Activated naive CD8-positive, alpha-beta T cell treated with anti-CD3 and anti-CD28 coated beads for 36 hours (primary cell): ENCODE measurements at regions not wholly inside any gene's neighbourhood (a gene's known extent, or its start where the extent isn't known, plus 50 kb on each side); places are given as distances from the start of the nearest gene placed in this dataset.

Experiments used
- DNase-seq: peaks from one replicate; pipeline ENCODE4 v3.0.0; 2021
- H3K27ac Mint-ChIP-seq: one replicate; pipeline ENCODE4 v1.8.0; 2022; ENCODE audit warnings: mild to moderate bottlenecking, moderate library complexity, mixed read lengths
- H3K27me3 Mint-ChIP-seq: one replicate; pipeline ENCODE4 v1.8.0; 2022; ENCODE audit warnings: mild to moderate bottlenecking, mixed read lengths
- H3K36me3 Mint-ChIP-seq: one replicate; pipeline ENCODE4 v1.8.0; 2021; ENCODE audit warnings: mild to moderate bottlenecking, mixed read lengths
- H3K4me1 Mint-ChIP-seq: one replicate; pipeline ENCODE4 v1.8.0; 2021; ENCODE audit warnings: mixed read lengths
- H3K4me3 Mint-ChIP-seq: one replicate; pipeline ENCODE4 v1.8.0; 2022; ENCODE audit warnings: mild to moderate bottlenecking, moderate library complexity, mixed read lengths
- H3K9me3 Mint-ChIP-seq: one replicate; pipeline ENCODE4 v1.8.0; 2022; ENCODE audit warnings: mixed read lengths

GRCh38 chr12:125276567-125276966, 211.3 kb downstream of the AACS start:
- Mint-ChIP-seq H3K4me3 (no peak overlapping the region), H3K36me3 (no peaks in the 10 kb centered on the region)

GRCh38 chr12:125280482-125281377, 215.5 kb downstream of the AACS start:
- peaks cover 4% of the 10 kb centered on the region for H3K4me1 Mint-ChIP-seq
- H3K27me3 Mint-ChIP-seq = peaks cover 32% of the 10 kb centered on the region
- no peaks in the 10 kb centered on the region for H3K36me3 Mint-ChIP-seq
- no peak for DNase-seq
- no peak overlapping the region for H3K27ac Mint-ChIP-seq
- no peak overlapping the region for H3K4me3 Mint-ChIP-seq
- no peaks in the 10 kb centered on the region for H3K9me3 Mint-ChIP-seq

More at GRCh38 chr12:125276567-125276966, 211.3 kb downstream of the AACS start:
- peaks cover 32% of the 10 kb centered on the region for H3K27me3 Mint-ChIP-seq
- no peaks in the 10 kb centered on the region for H3K9me3 Mint-ChIP-seq
- no peak overlapping the region for H3K27ac Mint-ChIP-seq
- no peak for DNase-seq
- H3K4me1 Mint-ChIP-seq = peaks cover 4% of the 10 kb centered on the region

- DNase-seq = no peak
- no peaks in the 10 kb centered on the region for H3K9me3 Mint-ChIP-seq
- peaks cover 10% of the 10 kb centered on the region for H3K4me1 Mint-ChIP-seq
- H3K27ac Mint-ChIP-seq = no peak overlapping the region
- H3K27me3 Mint-ChIP-seq = peaks cover 24% of the 10 kb centered on the region
- H3K36me3 Mint-ChIP-seq = no peaks in the 10 kb centered on the region
- no peak overlapping the region for H3K4me3 Mint-ChIP-seq
Measured at GRCh38 chr12:125282921-125283320, 217.7 kb downstream of the AACS start.

DNA sequence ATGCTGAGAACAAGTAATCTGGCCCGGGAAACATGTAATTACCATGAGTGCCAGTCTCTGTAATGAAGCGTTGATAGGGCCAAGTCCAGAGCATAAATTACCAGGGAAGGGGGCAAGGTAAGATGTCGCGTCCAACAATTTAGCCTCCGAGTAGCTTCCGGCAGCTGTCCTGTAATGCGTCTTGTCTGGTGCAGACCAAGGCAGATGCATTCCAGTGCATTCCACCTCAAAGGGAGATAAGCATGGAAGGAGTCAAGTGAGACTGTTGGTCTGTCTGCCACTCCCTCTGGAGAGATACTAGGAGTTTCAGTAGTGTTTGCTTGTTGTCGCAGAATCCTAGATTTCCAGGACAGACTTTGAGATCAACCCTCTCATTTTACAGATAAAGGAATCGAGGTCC, 218.3 kb downstream of the AACS start:
- Mint-ChIP-seq H3K27ac (no peak overlapping the region), H3K36me3 (no peaks in the 10 kb centered on the region), H3K27me3 (peaks cover 24% of the 10 kb centered on the region), H3K4me3 (no peak overlapping the region), H3K9me3 (no peaks in the 10 kb centered on the region), H3K4me1 (peaks cover 10% of the 10 kb centered on the region)
- DNase-seq = no peak

- peaks cover 24% of the 10 kb centered on the region for H3K27me3 Mint-ChIP-seq
- H3K4me1 Mint-ChIP-seq = peaks cover 10% of the 10 kb centered on the region
- DNase-seq = no peak
Measured at GRCh38 chr12:125284087-125284486, 218.9 kb downstream of the AACS start.

GRCh38 chr12:125284945-125285685, 219.9 kb downstream of the AACS start:
- H3K4me3 Mint-ChIP-seq = no peak overlapping the region
- no peak for DNase-seq
- peaks cover 10% of the 10 kb centered on the region for H3K4me1 Mint-ChIP-seq
- no peaks in the 10 kb centered on the region for H3K9me3 Mint-ChIP-seq
- no peak overlapping the region for H3K27ac Mint-ChIP-seq
- peaks cover 16% of the 10 kb centered on the region for H3K27me3 Mint-ChIP-seq
- no peaks in the 10 kb centered on the region for H3K36me3 Mint-ChIP-seq

More at GRCh38 chr12:125284087-125284486, 218.9 kb downstream of the AACS start:
- no peak overlapping the region for H3K4me3 Mint-ChIP-seq
- H3K27ac Mint-ChIP-seq = no peak overlapping the region
- no peaks in the 10 kb centered on the region for H3K36me3 Mint-ChIP-seq
- H3K9me3 Mint-ChIP-seq = no peaks in the 10 kb centered on the region

- Mint-ChIP-seq H3K4me1 (peaks cover 6% of the 10 kb centered on the region), H3K27me3 (peaks cover 6% of the 10 kb centered on the region), H3K9me3 (no peaks in the 10 kb centered on the region), H3K4me3 (no peak overlapping the region), H3K27ac (no peak overlapping the region), H3K36me3 (no peaks in the 10 kb centered on the region)
- DNase-seq = no peak
Measured at GRCh38 chr12:125286005-125286727, 220.9 kb downstream of the AACS start.

DNA sequence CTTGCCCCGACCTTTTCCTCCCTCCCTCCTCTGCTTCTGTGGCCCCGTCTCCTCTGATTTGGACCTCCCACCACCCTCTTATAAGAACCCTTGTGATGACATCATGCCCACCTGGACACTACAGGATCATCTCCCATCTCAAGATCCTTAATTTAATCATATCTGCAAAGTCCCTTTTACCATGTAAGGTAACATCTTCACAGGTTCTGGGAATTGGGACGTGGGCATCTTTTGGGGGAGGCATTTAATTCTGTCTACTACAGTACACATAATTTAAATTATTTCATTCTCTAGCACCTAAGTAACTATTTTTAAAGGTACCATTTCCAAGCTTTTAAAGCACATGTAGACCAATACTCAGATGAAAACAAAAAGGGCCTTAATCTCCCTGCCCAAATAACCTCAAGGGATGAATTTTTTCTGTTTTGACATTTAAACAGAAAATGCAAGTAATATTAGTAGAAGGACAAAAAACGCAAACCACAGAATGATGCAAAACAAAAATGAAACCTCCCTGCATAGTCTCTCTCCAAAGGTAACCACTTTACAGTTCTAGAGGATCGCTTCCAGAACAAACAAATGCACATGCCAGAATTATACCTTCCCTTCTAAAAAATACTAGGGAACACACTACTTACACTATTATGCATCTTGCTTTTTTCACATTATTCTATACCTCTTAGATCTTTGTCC, 222.1 kb downstream of the AACS start:
- H3K27me3 Mint-ChIP-seq = peaks cover 4% of the 10 kb centered on the region
- H3K27ac Mint-ChIP-seq = no peak overlapping the region
- no peak for DNase-seq
- no peaks in the 10 kb centered on the region for H3K36me3 Mint-ChIP-seq
- no peak overlapping the region for H3K4me3 Mint-ChIP-seq
- H3K4me1 Mint-ChIP-seq = peaks cover 6% of the 10 kb centered on the region
- H3K9me3 Mint-ChIP-seq = no peaks in the 10 kb centered on the region

GRCh38 chr12:125288931-125289928, 224.0 kb downstream of the AACS start:
- H3K27me3 Mint-ChIP-seq = peaks cover 4% of the 10 kb centered on the region

GRCh38 chr12:125289970-125290369, 224.7 kb downstream of the AACS start:
- DNase-seq = no peak
- Mint-ChIP-seq H3K4me3 (no peak overlapping the region), H3K4me1 (peaks cover 6% of the 10 kb centered on the region), H3K27ac (no peak overlapping the region), H3K27me3 (peaks cover 4% of the 10 kb centered on the region), H3K36me3 (no peaks in the 10 kb centered on the region), H3K9me3 (no peaks in the 10 kb centered on the region)

More at GRCh38 chr12:125288931-125289928, 224.0 kb downstream of the AACS start:
- no peak for DNase-seq
- Mint-ChIP-seq H3K9me3 (no peaks in the 10 kb centered on the region), H3K4me1 (peaks cover 6% of the 10 kb centered on the region), H3K4me3 (no peak overlapping the region), H3K36me3 (no peaks in the 10 kb centered on the region), H3K27ac (no peak overlapping the region)

- Mint-ChIP-seq H3K4me3 (no peak overlapping the region), H3K4me1 (no peaks in the 10 kb centered on the region), H3K36me3 (no peaks in the 10 kb centered on the region), H3K9me3 (no peaks in the 10 kb centered on the region), H3K27ac (no peak overlapping the region), H3K27me3 (peaks cover 10% of the 10 kb centered on the region)
- DNase-seq = no peak
Measured at GRCh38 chr12:125292700-125293099, 227.5 kb downstream of the AACS start.

DNA sequence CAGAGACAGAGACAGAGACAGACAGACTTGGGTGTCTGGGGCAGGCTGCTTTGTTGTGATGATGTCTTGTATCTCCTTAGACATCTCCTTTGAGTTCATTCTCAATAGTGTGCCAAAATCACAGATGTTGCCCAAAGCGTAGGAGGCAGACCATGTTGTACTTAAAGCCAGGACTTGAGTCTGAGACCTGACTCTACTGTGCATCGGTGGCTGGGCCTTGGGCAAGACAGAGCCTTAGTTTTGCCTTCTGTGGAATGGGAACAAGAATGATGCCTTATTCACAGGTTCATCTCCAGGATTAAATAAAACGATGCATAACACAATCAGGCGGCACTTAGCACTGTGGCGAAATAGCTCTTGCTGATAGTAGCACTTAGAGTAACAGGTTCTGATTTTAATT, 230.3 kb downstream of the AACS start:
- no peak for DNase-seq
- no peaks in the 10 kb centered on the region for H3K9me3 Mint-ChIP-seq
- no peak overlapping the region for H3K4me3 Mint-ChIP-seq
- no peaks in the 10 kb centered on the region for H3K36me3 Mint-ChIP-seq
- H3K27ac Mint-ChIP-seq = no peak overlapping the region
- peaks cover 10% of the 10 kb centered on the region for H3K27me3 Mint-ChIP-seq
- H3K4me1 Mint-ChIP-seq = no peaks in the 10 kb centered on the region

- Mint-ChIP-seq H3K27me3 (peaks cover 10% of the 10 kb centered on the region), H3K36me3 (no peaks in the 10 kb centered on the region), H3K4me3 (no peak overlapping the region), H3K4me1 (no peaks in the 10 kb centered on the region), H3K27ac (no peak overlapping the region), H3K9me3 (no peaks in the 10 kb centered on the region)
- DNase-seq = no peak
Measured at GRCh38 chr12:125296701-125297100, 231.5 kb downstream of the AACS start.

DNA sequence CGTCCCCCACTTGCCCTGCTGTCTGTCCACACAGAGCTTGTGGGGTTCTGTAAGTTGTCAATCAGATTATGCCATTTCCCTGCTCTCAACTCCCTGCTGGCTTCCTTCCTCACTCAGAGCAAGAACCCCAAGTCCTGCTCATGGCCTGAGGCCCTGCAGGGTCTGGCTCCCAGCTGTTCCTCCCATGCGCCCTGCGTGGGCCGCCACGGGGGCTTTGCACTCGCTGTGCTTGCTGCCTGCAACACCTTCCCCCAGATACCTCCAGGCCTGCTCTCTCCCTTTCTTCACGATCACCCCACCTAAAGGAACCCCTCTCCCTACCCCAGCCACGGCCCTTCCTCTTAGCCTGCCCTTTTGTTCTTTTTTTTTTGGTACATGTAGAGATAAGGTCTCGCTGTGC, 234.6 kb downstream of the AACS start:
- Mint-ChIP-seq H3K4me1 (no peaks in the 10 kb centered on the region), H3K27me3 (peaks cover 10% of the 10 kb centered on the region), H3K36me3 (no peaks in the 10 kb centered on the region), H3K9me3 (no peaks in the 10 kb centered on the region), H3K27ac (no peak overlapping the region), H3K4me3 (no peak overlapping the region)
- DNase-seq = no peak
